RWPE2 (cell line): ENCODE measurements at regions not wholly inside any gene's neighbourhood (a gene's known extent, or its start where the extent isn't known, plus 50 kb on each side); places are given as distances from the start of the nearest gene placed in this dataset.

Source experiments
- ATAC-seq: fragments of 200-7000 bp; cut with Tn5 transposase; 3 replicates; pipeline ENCODE4 v1.9.1; 2021; ENCODE audit warnings: low read depth
- DNase-seq: peaks from one replicate; pipeline ENCODE4 v3.0.0-alpha.2; 2020; ENCODE audit warnings: low spot score
- H3K27ac ChIP-seq: fragments of 450-650 bp; 2 replicates; pipeline ENCODE4 v1.5.1; 2017; ENCODE audit warnings: mild to moderate bottlenecking; ENCODE audit not compliant: poor library complexity, severe bottlenecking
- H3K27me3 ChIP-seq: fragments of 250-450 bp; sonication (Bioruptor Pico); 2 replicates; pipeline ENCODE4 v1.5.1; 2021; ENCODE audit warnings: mild to moderate bottlenecking, moderate library complexity; ENCODE audit not compliant: insufficient read depth, poor library complexity, severe bottlenecking
- H3K36me3 ChIP-seq: fragments of 250-450 bp; sonication (Bioruptor Pico); 2 replicates; pipeline ENCODE4 v1.5.1; 2020; ENCODE audit warnings: low read depth, mild to moderate bottlenecking, moderate library complexity
- H3K4me1 ChIP-seq: fragments of 250-450 bp; sonication (Bioruptor Pico); 2 replicates; pipeline ENCODE4 v1.5.1; 2021; ENCODE audit warnings: mild to moderate bottlenecking, moderate library complexity; ENCODE audit not compliant: insufficient read depth, poor library complexity, severe bottlenecking
- H3K4me3 ChIP-seq: fragments of 250-450 bp; sonication (Bioruptor Pico); 2 replicates; pipeline ENCODE4 v1.5.1; 2021; ENCODE audit warnings: mild to moderate bottlenecking, moderate library complexity; ENCODE audit not compliant: severe bottlenecking
- H3K9me3 ChIP-seq: fragments of 250-450 bp; sonication (Bioruptor Pico); 2 replicates; pipeline ENCODE4 v1.5.1; 2021; ENCODE audit warnings: mild to moderate bottlenecking, moderate library complexity; ENCODE audit not compliant: severe bottlenecking
- TF ChIP-seq, protein P1 (sequence below): fragments of 450-650 bp; IDR thresholded peaks from one replicate; pipeline ENCODE4 v1.5.1; 2017; ENCODE audit warnings: mild to moderate bottlenecking, moderate library complexity; ENCODE audit not compliant: poor library complexity, severe bottlenecking

DNA sequence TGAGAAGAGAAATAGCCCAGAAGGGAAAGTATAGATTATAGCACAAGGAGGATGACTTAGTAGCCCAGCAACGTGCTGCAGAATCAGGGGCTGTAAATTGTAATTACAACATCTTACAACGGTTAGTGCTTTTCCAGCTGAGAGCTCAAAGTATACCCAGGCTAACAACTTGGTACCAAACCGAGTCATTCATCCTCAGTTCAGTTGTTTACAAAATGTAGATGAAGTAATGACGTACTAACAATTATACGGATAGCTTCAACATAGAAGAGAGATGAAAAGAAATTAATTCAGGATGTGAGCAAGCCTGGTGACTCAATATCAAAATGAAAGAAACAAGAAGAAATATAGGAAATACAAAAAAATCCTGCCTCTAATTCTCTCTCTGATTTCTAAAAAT is 99.2 kb downstream of the DYNAP start:
- H3K27me3 ChIP-seq = no peaks in the 10 kb centered on the region
- no peak overlapping the region for H3K4me3 ChIP-seq
- TF ChIP-seq, protein P1, sequence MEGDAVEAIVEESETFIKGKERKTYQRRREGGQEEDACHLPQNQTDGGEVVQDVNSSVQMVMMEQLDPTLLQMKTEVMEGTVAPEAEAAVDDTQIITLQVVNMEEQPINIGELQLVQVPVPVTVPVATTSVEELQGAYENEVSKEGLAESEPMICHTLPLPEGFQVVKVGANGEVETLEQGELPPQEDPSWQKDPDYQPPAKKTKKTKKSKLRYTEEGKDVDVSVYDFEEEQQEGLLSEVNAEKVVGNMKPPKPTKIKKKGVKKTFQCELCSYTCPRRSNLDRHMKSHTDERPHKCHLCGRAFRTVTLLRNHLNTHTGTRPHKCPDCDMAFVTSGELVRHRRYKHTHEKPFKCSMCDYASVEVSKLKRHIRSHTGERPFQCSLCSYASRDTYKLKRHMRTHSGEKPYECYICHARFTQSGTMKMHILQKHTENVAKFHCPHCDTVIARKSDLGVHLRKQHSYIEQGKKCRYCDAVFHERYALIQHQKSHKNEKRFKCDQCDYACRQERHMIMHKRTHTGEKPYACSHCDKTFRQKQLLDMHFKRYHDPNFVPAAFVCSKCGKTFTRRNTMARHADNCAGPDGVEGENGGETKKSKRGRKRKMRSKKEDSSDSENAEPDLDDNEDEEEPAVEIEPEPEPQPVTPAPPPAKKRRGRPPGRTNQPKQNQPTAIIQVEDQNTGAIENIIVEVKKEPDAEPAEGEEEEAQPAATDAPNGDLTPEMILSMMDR = no peak
- ATAC-seq (no peak), DNase-seq (no peak)
- H3K36me3 ChIP-seq = no peaks in the 10 kb centered on the region
- no peak overlapping the region for H3K27ac ChIP-seq
- no peaks in the 10 kb centered on the region for H3K9me3 ChIP-seq
- H3K4me1 ChIP-seq = no peaks in the 10 kb centered on the region

DNA sequence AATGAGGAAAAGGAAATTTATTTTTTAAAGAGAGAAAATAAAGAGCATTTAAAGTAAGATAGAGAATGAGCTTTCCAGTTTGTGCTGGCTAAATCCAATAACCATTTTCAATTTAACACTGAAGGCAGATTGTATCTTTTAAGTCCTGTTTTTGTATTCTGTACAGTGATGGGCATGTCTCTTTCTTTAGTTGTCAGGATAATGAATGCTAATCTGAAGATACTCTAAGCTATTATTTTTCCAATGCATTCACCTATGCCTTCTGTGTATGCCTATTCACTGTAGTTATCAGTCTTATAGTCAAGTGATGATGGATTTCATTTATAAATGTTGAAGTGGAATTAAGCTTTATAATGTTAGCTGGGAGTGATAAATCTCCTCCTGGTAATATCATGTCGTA is 101.4 kb downstream of the DYNAP start:
- ATAC-seq (no peak), DNase-seq (no peak)
- TF ChIP-seq, protein P1 = no peak
- no peak overlapping the region for H3K4me3 ChIP-seq
- H3K36me3 ChIP-seq = no peaks in the 10 kb centered on the region
- no peaks in the 10 kb centered on the region for H3K4me1 ChIP-seq
- no peak overlapping the region for H3K27ac ChIP-seq
- no peaks in the 10 kb centered on the region for H3K9me3 ChIP-seq
- H3K27me3 ChIP-seq = no peaks in the 10 kb centered on the region

DNA sequence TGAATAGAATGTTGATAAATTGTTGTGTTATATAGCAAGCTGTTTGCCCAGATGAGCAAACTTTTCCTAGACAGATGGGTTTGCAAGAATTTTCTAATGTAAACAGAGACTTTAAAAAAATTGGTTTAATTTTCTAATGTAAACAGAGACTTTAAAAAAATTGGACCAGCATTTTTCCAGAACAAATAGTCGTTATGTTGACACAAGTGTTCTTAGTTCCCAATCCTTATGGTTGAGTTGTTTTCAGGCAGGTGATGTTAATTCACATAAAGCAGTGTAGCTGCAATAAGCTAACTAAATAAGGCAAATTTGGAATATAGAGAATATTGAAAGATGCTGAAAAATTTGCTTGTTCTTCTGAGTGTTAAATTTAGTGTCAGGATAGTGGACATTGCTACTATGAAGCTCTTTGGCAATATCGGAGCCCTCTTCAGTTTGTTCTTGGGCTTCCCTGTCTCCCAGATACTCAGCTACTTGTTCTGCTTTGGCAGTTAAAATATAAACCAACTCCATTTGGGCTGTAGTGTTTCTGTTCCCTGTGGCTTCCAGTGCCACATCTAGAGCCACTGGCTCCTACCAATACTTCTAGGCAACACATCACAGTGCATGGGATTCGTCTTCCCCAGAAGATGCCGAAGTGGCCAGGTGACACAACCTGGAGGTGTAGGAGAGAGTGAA is 105.7 kb downstream of the DYNAP start:
- DNase-seq = no peak
- Histone ChIP-seq H3K36me3 (no peaks in the 10 kb centered on the region), H3K27me3 (no peaks in the 10 kb centered on the region), H3K4me3 (no peak overlapping the region), H3K4me1 (no peaks in the 10 kb centered on the region), H3K27ac (no peak overlapping the region), H3K9me3 (no peaks in the 10 kb centered on the region)
- no peak for ATAC-seq
- TF ChIP-seq, protein P1 = no peak

DNA sequence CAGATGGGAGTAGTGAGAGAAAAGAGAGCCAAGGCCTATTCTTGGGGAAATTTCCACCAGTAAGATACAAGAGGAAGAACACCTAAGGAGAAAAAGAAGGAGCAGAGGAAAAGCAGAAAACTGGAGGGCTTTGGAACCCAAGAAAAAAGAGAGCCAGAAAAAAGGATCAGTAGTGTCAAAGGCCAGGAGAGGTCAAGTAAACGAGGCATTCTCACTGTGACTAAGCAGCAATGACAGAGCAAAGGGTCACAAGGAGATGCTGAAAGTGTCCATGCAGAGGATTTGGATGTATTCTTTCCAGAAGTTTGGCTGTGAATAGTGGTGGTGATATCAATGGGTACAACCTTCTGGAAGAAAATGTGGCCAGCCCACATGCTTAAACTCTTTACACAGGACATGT is 109.5 kb downstream of the DYNAP start:
- H3K27me3 ChIP-seq = no peaks in the 10 kb centered on the region
- ATAC-seq = no peak
- H3K9me3 ChIP-seq = no peaks in the 10 kb centered on the region
- no peaks in the 10 kb centered on the region for H3K4me1 ChIP-seq
- no peak for DNase-seq
- TF ChIP-seq, protein P1 = no peak
- no peak overlapping the region for H3K4me3 ChIP-seq
- no peaks in the 10 kb centered on the region for H3K36me3 ChIP-seq
- H3K27ac ChIP-seq = no peak overlapping the region

DNA sequence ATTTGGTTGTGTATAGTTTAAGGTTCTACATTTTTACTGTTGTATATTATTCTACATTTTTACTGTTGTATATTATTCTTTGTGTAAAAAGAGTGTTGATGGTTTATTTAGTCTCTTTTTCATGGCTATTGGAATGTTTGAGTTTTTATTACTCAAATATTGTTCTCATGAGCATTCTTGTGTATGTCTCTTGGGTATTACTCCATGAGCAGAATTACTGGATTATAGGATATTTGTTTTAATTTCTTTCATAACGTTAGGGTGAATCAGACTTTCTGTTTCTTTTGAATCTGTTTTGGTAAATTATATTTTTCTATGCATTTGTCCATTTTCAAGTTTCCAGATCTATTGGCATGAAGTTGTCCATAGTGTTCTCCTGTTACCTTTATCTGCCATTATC is 111.6 kb downstream of the DYNAP start:
- Histone ChIP-seq H3K27me3 (no peaks in the 10 kb centered on the region), H3K4me1 (no peaks in the 10 kb centered on the region), H3K9me3 (no peaks in the 10 kb centered on the region), H3K36me3 (no peaks in the 10 kb centered on the region), H3K27ac (no peak overlapping the region), H3K4me3 (no peak overlapping the region)
- ATAC-seq (no peak), DNase-seq (no peak)
- TF ChIP-seq, protein P1 = no peak
